GM18907 (cell line): ENCODE measurements at regions not wholly inside any gene's neighbourhood (a gene's known extent, or its start where the extent isn't known, plus 50 kb on each side); places are given as distances from the start of the nearest gene placed in this dataset.
"Not testable (repeated sequence)": the region's sequence is repeated elsewhere in the genome, so short reads cannot be mapped to it uniquely, and the experiment has no call there.

ENCODE experiments used
- ATAC-seq: cut with Tn5 transposase; IDR thresholded peaks from one replicate; pipeline ENCODE4 v1.9.1; 2021; ENCODE audit warnings: mild to moderate bottlenecking, moderate library complexity; ENCODE audit not compliant: unreplicated experiment

- ATAC-seq: peak; percentile 80
Observed at GRCh38 chr4:163681208-163681821, 186.8 kb downstream of the TMA16 start.

- no peak for ATAC-seq
Observed at GRCh38 chr4:163688856-163689255, 194.4 kb downstream of the TMA16 start.

GRCh38 chr4:163693211-163693610 lies 198.7 kb downstream of the TMA16 start:
- no peak for ATAC-seq

DNA sequence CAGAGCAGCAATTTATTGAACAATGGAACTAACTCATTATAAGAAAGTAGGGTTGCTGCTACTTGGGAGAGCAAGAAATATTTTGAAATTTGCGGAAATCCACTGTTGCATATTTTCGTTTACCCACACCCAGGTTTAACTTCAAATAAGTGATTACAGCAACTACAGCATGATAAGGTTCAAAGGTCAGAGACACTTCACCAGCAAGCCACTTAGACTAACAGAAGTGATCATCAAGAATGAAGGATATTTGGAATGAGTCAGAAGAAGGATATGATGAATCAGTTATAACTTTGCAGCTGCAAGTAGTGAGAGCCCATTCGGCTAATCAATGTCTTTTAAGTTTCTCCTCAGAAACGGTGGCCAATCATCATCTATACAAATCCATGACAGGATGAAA lies 199.3 kb downstream of the TMA16 start:
- ATAC-seq: no peak

GRCh38 chr4:163694385-163694784 lies 199.9 kb downstream of the TMA16 start:
- no peak for ATAC-seq

DNA sequence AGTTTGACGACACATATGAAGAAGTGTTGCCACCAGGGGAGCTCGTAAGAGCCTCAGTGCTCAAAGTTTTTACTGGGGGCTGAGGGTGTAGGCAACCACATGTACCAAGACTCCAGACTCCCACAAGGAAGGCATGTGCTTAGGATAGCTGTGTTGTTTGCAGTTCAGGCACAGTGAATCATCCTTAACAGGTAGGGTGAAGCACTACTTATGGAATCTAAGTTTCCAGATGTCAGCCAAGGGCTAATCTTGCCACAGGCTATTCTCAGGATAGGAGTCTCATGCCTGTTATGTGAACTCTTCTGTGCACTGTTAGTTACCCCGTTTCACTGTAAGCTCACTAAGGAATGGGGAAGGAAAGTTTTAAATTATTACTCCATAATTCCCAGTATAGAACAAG lies 202.6 kb downstream of the TMA16 start:
- no peak for ATAC-seq

DNA sequence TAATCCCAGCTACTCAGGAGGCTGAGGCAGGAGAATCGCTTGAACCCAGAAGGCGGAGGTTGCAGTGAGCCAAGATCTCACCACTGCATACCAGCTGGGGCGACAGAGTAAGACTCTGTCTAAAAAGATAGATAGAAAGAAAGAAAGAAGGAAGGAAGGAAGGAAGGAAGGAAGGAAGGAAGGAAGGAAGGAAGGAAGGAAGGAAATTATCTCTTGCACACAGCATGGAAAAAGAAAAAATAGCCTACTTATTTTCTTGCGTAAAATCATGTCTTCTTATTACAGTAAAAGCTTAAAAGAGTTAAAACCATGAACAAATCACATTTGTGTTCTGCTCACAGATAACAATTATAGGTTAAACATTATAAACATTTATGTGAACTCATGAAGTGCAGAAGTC lies 205.9 kb downstream of the TMA16 start:
- not testable (repeated sequence) for ATAC-seq

DNA sequence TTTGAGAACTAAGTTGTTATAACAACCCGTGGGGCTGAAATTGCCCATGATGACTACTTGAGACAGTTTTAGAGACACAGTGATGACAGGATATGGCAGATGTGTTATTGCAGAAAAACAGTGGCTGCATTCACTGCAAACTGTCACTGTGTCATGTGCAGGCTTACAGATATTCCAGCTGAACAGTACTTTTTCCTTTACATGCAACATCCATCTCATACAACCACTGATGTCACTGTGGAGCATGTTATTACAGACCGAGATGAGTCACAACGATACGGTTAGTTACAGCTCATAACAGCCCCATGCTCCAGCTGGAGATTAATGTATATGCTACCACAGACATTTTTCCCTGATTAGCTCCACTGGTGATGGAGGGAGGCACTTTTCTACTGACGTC lies 207.4 kb downstream of the TMA16 start:
- peak; percentile 95 for ATAC-seq

DNA sequence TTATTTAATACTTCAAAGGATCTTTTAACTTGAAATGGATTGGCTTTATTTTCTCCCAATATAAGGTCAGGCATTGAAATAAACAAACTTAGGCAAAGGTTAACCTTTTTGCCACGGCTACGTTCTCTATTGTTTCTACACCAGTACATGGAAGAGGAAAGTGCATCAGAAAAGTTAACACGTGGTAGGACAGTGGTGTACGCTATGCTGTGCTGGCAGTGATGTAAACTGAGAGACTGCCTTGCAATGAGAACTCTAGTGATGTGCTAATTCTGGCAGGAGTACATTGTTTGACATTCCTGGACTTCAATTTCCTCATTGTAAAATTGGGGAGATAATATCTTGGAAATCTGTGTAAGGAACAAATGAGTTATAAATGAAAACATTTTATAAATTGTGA lies 208.2 kb downstream of the TMA16 start:
- no peak for ATAC-seq

DNA sequence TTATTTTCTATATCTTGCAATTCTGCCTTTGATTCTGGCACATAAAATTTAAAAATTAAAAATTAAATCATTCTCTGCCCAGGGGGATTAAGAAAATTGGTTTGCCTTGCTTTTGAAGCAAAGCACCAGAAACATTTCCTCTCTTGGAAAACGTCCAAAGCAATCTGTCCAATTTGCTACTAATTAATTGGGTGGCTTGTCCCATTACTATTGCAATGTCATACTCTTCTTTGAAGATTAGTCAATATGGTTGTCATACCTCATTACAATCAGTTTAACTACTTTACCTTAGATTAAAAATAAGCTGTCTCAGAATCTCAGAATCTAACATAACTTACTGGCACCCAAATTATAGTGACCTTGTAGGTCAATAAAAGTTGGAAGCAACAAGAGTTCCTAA lies 208.8 kb downstream of the TMA16 start:
- no peak for ATAC-seq

DNA sequence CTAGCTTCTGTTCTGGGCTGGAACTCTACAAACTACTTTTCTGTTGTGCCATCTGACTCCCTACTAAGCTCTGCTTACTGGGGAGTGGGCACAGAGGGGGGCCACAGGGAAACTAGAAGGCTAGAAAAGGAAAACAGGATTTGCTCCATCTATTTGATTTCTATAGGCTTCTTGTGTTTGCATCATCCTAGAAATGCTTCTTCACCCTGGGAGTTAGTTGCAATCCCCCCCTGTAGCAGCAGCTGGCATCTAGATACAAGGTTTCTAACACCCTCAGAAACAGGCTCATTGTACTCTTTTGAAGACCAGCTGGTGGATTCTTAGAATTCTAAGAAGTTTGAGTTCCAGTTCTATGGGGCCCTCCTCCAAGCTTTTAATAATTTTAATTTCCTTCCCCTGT lies 213.4 kb downstream of the TMA16 start:
- no peak for ATAC-seq

DNA sequence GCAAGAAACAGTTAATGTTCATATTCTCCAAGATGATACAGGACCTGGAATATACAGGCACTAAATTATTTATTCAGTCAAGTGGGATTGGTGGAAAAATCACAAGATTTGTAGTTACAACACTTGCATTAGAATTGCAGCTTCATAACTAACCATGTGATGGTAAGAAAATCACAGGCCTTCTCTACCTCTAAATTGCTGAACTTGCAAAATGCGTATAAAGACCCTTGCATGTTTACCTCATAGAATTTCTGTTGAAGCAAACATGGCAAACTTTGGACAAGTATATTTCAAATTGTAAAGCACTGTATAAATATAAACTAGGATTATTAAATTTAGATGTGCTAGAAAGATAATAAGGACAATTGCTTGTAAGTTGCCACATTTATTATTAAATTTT lies 215.1 kb downstream of the TMA16 start:
- no peak for ATAC-seq

DNA sequence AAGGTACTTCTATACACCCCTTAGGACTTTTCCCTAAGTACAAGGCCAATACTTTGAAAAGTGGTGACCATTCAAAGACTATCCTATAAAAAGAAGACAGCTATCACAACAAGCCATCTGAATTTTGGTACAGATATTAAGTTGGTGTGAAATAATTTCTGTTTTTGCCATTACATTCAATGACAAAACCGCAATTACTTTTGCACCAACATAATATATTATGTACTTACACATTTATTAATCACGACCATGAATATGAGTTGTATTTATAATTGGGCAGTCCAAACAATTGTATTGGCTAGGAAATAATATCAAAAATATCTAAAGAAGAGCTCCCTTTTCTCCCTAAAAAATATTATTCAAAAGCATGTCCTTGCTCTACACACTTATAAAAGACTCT lies 215.7 kb downstream of the TMA16 start:
- ATAC-seq: no peak

DNA sequence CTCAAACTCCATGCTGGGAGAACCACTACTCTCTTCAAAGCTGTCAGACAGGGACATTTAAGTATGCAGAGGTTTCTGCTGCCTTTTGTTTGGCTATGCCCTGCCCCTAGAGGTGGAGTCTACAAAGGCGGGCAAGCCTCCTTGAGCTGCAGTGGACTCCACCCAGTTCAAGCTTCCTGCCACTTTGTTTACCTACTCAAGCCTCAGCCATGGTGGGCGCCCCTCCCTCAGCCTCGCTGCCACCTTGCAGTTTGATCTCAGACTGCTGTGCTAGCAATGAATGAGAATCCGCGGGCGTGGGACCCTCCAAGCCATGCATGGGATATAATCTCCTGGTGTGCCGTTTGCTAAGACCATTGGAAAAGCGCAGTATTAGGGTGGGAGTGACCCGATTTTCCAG lies 230.0 kb downstream of the TMA16 start:
- not testable (repeated sequence) for ATAC-seq

DNA sequence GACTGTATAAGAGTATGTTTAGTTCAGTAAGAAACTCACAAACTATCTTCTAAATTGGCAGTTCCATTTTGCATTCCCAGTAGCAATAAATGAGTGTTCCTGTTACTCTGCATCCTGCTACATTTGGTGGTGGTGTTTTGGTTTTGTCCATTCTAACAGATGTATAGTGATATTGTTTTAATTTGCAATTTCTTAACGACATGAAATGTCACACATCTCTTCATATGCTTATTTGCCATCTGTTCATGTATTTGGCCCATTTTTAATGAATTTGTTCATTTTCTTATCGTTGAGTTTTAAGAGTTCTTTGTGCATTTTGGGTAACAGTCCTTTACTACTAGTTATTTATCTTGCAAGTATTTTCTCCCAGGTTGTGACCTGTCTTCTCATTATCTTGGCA lies 232.2 kb downstream of the TMA16 start:
- ATAC-seq: no peak

- ATAC-seq: no peak
Observed at GRCh38 chr4:163731071-163731470, 236.6 kb downstream of the TMA16 start.

GRCh38 chr4:163732473-163732872 lies 238.0 kb downstream of the TMA16 start:
- no peak for ATAC-seq

DNA sequence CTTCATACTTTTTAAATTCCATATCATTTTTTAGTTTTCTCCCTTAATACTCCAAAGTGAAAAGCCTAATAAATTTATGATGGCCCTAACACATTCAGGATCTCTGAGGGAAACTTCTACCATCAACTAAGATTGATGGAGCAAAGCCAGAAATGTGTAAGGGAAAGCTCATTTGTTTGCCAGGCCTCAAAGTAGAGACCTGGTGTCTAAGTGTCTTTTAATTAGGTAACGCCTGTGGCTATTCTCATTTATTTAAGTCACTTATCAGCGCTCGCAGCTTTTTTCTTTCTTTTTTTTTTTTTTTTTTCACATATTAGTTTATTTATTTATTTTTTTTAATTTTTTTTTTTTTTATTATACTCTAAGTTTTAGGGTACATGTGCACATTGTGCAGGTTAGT lies 242.4 kb downstream of the TMA16 start:
- ATAC-seq: no peak

DNA sequence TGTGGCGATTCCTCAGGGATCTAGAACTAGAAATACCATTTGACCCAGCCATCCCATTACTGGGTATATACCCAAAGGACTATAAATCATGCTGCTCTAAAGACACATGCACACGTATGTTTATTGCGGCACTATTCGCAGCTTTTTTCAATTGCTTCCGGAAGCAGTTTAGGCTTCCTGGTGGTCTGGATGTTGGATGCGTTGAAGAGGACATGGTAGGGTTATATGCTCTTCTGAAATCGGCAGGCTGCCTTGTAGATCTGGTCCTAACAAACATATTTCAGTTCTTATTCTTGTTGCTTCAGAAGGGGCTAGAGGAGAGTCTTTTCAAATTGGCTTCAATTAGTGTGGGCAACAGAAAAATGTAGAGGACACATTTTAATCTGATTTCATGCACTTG lies 243.4 kb downstream of the TMA16 start:
- ATAC-seq: not testable (repeated sequence)

DNA sequence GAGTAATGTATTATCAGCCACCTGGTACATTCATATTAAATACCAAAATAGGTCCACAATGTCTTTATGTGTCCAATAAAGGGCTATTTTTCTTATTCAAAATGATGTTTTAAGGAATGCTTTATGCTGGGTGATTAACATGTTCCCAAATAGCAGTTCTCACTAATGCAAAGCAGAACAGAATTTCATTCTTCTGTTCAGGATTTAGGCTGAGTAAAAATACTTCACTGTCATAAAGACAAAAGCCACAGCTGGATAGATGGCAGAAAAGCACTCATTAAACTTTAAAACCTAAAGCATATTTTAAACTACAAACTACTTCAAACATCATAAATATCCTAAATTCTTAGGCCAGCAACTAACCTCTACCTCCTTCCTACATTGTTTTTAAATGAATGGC lies 244.0 kb downstream of the TMA16 start:
- no peak for ATAC-seq

- peak; percentile 96 for ATAC-seq
Observed at GRCh38 chr4:163744861-163745260, 250.4 kb downstream of the TMA16 start.

- no peak for ATAC-seq
Observed at GRCh38 chr4:163747293-163747692, 252.8 kb downstream of the TMA16 start.

DNA sequence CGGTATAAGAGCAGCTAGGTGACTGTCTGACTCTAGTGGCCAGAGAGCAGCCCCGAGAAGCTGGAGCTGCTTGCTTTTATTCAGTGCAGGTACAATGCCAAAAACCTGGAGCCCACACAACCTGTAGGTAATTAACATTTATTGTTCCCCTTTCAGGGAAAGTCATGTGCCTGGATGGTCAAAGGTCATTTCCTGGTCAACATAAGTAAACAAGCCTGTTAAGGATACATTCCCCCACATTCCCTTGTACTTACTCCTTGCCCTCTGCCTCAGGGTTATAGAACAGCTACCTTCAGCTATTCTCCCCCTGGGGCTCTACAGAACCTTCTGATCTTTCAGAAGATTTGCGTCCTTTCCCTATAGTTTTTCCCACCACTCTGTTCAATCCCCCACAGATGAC lies 253.4 kb downstream of the TMA16 start:
- no peak for ATAC-seq
